Fibroblast of lung (primary cell): ENCODE measurements at regions not wholly inside any gene's neighbourhood (a gene's known extent, or its start where the extent isn't known, plus 50 kb on each side); places are given as distances from the start of the nearest gene placed in this dataset.

ENCODE experiments used
- DNase-seq, 2 donors: peaks; one replicate each; pipeline versions ENCODE4 v3.0.0 to v3.0.0-alpha.2; 2010; ENCODE audit warnings: low read depth in 2 of 2
- H2AFZ ChIP-seq: 2 replicates; pipeline ENCODE4 v1.5.1; 2012; ENCODE audit warnings: low read length, control low read depth, inconsistent platforms
- H3K27ac ChIP-seq: 2 replicates; pipeline ENCODE4 v1.5.1; 2011; ENCODE audit warnings: low read length, control low read depth; ENCODE audit not compliant: insufficient read depth
- H3K27me3 ChIP-seq: 2 replicates; pipeline ENCODE4 v1.5.1; 2011; ENCODE audit warnings: mild to moderate bottlenecking, low read length; ENCODE audit not compliant: control insufficient read depth, insufficient read depth
- H3K36me3 ChIP-seq: 2 replicates; pipeline ENCODE4 v1.5.1; 2011; ENCODE audit warnings: low read length; ENCODE audit not compliant: control insufficient read depth, insufficient read depth
- H3K4me1 ChIP-seq: 2 replicates; pipeline ENCODE4 v1.5.1; 2011; ENCODE audit warnings: low read length; ENCODE audit not compliant: control insufficient read depth, insufficient read depth; ENCODE audit errors: extremely low read depth
- H3K4me2 ChIP-seq: 2 replicates; pipeline ENCODE4 v1.5.1; 2011; ENCODE audit warnings: low read length, control low read depth; ENCODE audit not compliant: insufficient read depth; ENCODE audit errors: extremely low read depth
- H3K4me3 ChIP-seq, 4 experiments: fragments of 200-600 bp in 1 of 4; sonication (generic) in 1 of 4; replicated peaks in 1 of 4; 2 replicates each; pipeline ENCODE4 v1.5.1; 2011 to 2016; ENCODE audit warnings: low read length in 4 of 4, low read depth in 3 of 4, mild to moderate bottlenecking in 3 of 4, control low read depth in 2 of 4, inconsistent platforms in 1 of 4, mixed read lengths in 1 of 4; ENCODE audit not compliant: insufficient read depth in 1 of 4; ENCODE audit errors: control extremely low read depth in 1 of 4
- H3K79me2 ChIP-seq: 2 replicates; pipeline ENCODE4 v1.5.1; 2012; ENCODE audit warnings: mild to moderate bottlenecking, low read length, inconsistent platforms; ENCODE audit not compliant: control insufficient read depth, insufficient read depth
- H3K9ac ChIP-seq: 2 replicates; pipeline ENCODE4 v1.5.1; 2011; ENCODE audit warnings: mild to moderate bottlenecking, low read length, control low read depth; ENCODE audit not compliant: insufficient read depth
- H3K9me3 ChIP-seq: 2 replicates; pipeline ENCODE4 v1.5.1; 2012; ENCODE audit warnings: low read depth, low read length; ENCODE audit not compliant: control insufficient read depth, insufficient read depth
- H4K20me1 ChIP-seq: 2 replicates; pipeline ENCODE4 v1.5.1; 2011; ENCODE audit warnings: low read length; ENCODE audit not compliant: control insufficient read depth, insufficient read depth; ENCODE audit errors: extremely low read depth
- CTCF ChIP-seq, 2 donors: IDR thresholded peaks in 1 of 2; conservative IDR thresholded peaks in 1 of 2; 1 replicate in 1 of 2; 2 replicates in 1 of 2; pipeline ENCODE4 v1.5.1; 2011 to 2012; ENCODE audit warnings: low read length in 2 of 2, control low read depth in 1 of 2, inconsistent platforms in 1 of 2, low read depth in 1 of 2, mild to moderate bottlenecking in 1 of 2
- EZH2 ChIP-seq: IDR thresholded peaks from 2 replicates; pipeline ENCODE4 v1.5.1; 2012; ENCODE audit warnings: low read length, control low read depth, mild to moderate bottlenecking; ENCODE audit errors: missing control alignments

- no peaks in the 10 kb centered on the region for H3K9me3 ChIP-seq
- H3K79me2 ChIP-seq = no peaks in the 10 kb centered on the region
- H3K27me3 ChIP-seq = peaks cover 7% of the 10 kb centered on the region
- H3K4me3 ChIP-seq = no peak overlapping the region
- TF ChIP-seq CTCF (conservative IDR thresholded peaks at IDR 0.05 in 1 of 2, IDR thresholded peaks at IDR 0.05 in 1 of 2; ENCODE audit: low read depth in 1 of 2, low read length in 2 of 2) (no peak), EZH2 (no peak)
- no peak overlapping the region for H3K27ac ChIP-seq
- no peaks in the 10 kb centered on the region for H4K20me1 ChIP-seq
- H3K9ac ChIP-seq = no peak overlapping the region
- no peaks in the 10 kb centered on the region for H3K4me1 ChIP-seq
- no peak overlapping the region for H2AFZ ChIP-seq
- H3K36me3 ChIP-seq = no peaks in the 10 kb centered on the region
- no peak overlapping the region for H3K4me2 ChIP-seq
- peak in 1 of 2 donors; percentile 37 for DNase-seq
Observed at GRCh38 chr5:138702166-138703077, 50.8 kb upstream of the CTNNA1 start.

GRCh38 chr5:138701678-138702077 is 51.5 kb upstream of the CTNNA1 start:
- Histone ChIP-seq H3K4me1 (no peaks in the 10 kb centered on the region), H3K9ac (no peak overlapping the region), H3K27ac (no peak overlapping the region), H3K4me2 (no peak overlapping the region), H3K9me3 (no peaks in the 10 kb centered on the region), H4K20me1 (no peaks in the 10 kb centered on the region), H3K4me3 (no peak overlapping the region), H3K79me2 (no peaks in the 10 kb centered on the region), H3K36me3 (no peaks in the 10 kb centered on the region), H2AFZ (no peak overlapping the region), H3K27me3 (peaks cover 7% of the 10 kb centered on the region)
- DNase-seq = no peak
- TF ChIP-seq CTCF (conservative IDR thresholded peaks at IDR 0.05 in 1 of 2, IDR thresholded peaks at IDR 0.05 in 1 of 2; ENCODE audit: low read depth in 1 of 2, low read length in 2 of 2) (no peak), EZH2 (no peak)

- Histone ChIP-seq H3K27me3 (peaks cover 7% of the 10 kb centered on the region), H3K36me3 (no peaks in the 10 kb centered on the region), H3K4me2 (no peak overlapping the region), H3K27ac (no peak overlapping the region), H3K4me3 (no peak overlapping the region), H3K9me3 (no peaks in the 10 kb centered on the region), H3K9ac (no peak overlapping the region), H3K4me1 (no peaks in the 10 kb centered on the region), H4K20me1 (no peaks in the 10 kb centered on the region), H2AFZ (no peak overlapping the region), H3K79me2 (no peaks in the 10 kb centered on the region)
- no peak for DNase-seq
- TF ChIP-seq CTCF (conservative IDR thresholded peaks at IDR 0.05 in 1 of 2, IDR thresholded peaks at IDR 0.05 in 1 of 2; ENCODE audit: low read depth in 1 of 2, low read length in 2 of 2) (no peak), EZH2 (no peak)
Observed at GRCh38 chr5:138700581-138701362, 52.5 kb upstream of the CTNNA1 start.
